BJ (cell line): ENCODE measurements at regions not wholly inside any gene's neighbourhood (a gene's known extent, or its start where the extent isn't known, plus 50 kb on each side); places are given as distances from the start of the nearest gene placed in this dataset.

Experiments
- CTCF ChIA-PET: fragments of 350-600 bp; formaldehyde crosslinking; extraction: SDS; loops from one replicate; lab custom pipeline; 2021; ENCODE audit warnings: antibody characterized with exemption, inconsistent platforms; lab: Yijun Ruan, JAX
- POLR2A ChIA-PET: fragments of 300-600 bp; sonication (Branson Sonifier 250); formaldehyde crosslinking; extraction: SDS; loops from one replicate; lab custom pipeline; 2021; ENCODE audit warnings: antibody characterized with exemption; lab: Charles Lee
- DNase-seq: peaks from one replicate; pipeline ENCODE4 v3.0.0-alpha.2; 2011; ENCODE audit warnings: low read depth
- H3K27me3 ChIP-seq: 2 replicates; pipeline ENCODE4 v1.6.0; 2011; ENCODE audit warnings: low read length; ENCODE audit not compliant: control insufficient read depth, insufficient read depth
- H3K36me3 ChIP-seq: 2 replicates; pipeline ENCODE4 v1.5.1; 2011; ENCODE audit warnings: low read length; ENCODE audit not compliant: control insufficient read depth, insufficient read depth
- H3K4me3 ChIP-seq: 2 replicates; pipeline ENCODE4 v1.5.1; 2011; ENCODE audit warnings: low read depth, mild to moderate bottlenecking, control low read depth, low read length
- CTCF ChIP-seq: IDR thresholded peaks from 2 replicates; pipeline ENCODE4 v1.5.1; 2011; ENCODE audit warnings: low read depth, mild to moderate bottlenecking, control low read depth, inconsistent platforms, low read length, moderate library complexity; ENCODE audit not compliant: insufficient read depth

GRCh38 chr3:194964809-194965208 is 279.1 kb downstream of the FAM43A start:
- no peak for TF ChIP-seq CTCF
- POLR2A ChIA-PET = no interaction called here
- CTCF ChIA-PET = no interaction called here
- Histone ChIP-seq H3K27me3 (peaks cover 8% of the 10 kb centered on the region), H3K36me3 (no peaks in the 10 kb centered on the region), H3K4me3 (no peak overlapping the region)
- no peak for DNase-seq

- ChIA-PET POLR2A (no interaction called here), CTCF (interaction anchor here (0.7 to 1.9 kb wide), 8 partner anchors 9 to 295 kb away, joined by 3 to 8 read pairs (median 4); partner anchors contain the start of gene LSG1)
- Histone ChIP-seq H3K36me3 (no peaks in the 10 kb centered on the region), H3K4me3 (no peak overlapping the region), H3K27me3 (peaks cover 10% of the 10 kb centered on the region)
- TF ChIP-seq CTCF = peak; percentile 15; the same call in 1 of the 2 replicates
- no peak for DNase-seq
Measured at GRCh38 chr3:194967151-194968117, 281.8 kb downstream of the FAM43A start.

GRCh38 chr3:194970066-194970465 is 284.4 kb downstream of the FAM43A start:
- POLR2A ChIA-PET = no interaction called here
- no peak for TF ChIP-seq CTCF
- H3K27me3 ChIP-seq = peaks cover 15% of the 10 kb centered on the region
- DNase-seq = no peak
- no peak overlapping the region for H3K4me3 ChIP-seq
- H3K36me3 ChIP-seq = no peaks in the 10 kb centered on the region
- CTCF ChIA-PET = interaction anchor here (0.5 to 1.1 kb wide), 2 partner anchors 53 to 287 kb away, joined by 3 to 4 read pairs; no protein-coding TSS in a partner anchor

GRCh38 chr3:194971009-194971408 is 285.3 kb downstream of the FAM43A start:
- Histone ChIP-seq H3K36me3 (no peaks in the 10 kb centered on the region), H3K4me3 (no peak overlapping the region), H3K27me3 (peaks cover 15% of the 10 kb centered on the region)
- no peak for DNase-seq
- TF ChIP-seq CTCF = no peak
- ChIA-PET POLR2A (no interaction called here), CTCF (no interaction called here)

- ChIA-PET CTCF (interaction anchor here (1.0 kb wide), 1 partner anchor 9 kb away, joined by 3 read pairs; no protein-coding TSS in a partner anchor), POLR2A (no interaction called here)
- TF ChIP-seq CTCF = no peak
- Histone ChIP-seq H3K4me3 (no peak overlapping the region), H3K36me3 (no peaks in the 10 kb centered on the region), H3K27me3 (peaks cover 11% of the 10 kb centered on the region)
- no peak for DNase-seq
Measured at GRCh38 chr3:194971965-194972364, 286.3 kb downstream of the FAM43A start.
